ENCODE measurements at regions not wholly inside any gene's neighbourhood (a gene's known extent, or its start where the extent isn't known, plus 50 kb on each side); places are given as distances from the start of the nearest gene placed in this dataset.

DNA sequence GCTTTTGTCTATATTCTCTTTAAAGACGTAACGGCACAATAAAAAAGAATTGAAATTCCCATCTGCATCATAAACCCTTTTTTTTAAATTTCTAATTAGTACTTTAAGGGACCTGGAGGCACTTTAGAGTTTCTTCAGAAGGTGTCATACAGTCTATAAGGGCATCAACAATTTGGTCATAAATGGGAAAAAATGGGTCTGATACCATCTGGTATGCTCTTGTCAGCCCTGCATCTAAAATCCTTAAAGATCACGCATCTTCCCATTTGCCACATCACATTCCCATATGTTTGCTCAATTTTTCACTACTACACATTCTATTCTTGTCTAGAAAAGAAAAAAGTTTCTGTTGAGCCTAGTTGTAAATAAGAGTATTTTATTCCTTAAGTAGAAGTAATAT, 53.8 kb downstream of the COX7C start:
- intact Hi-C loops (cut with micrococcal nuclease) = no loop called here
- Histone ChIP-seq H3K9me1 (replicated peaks; ENCODE audit: control insufficient read depth, extremely low read depth, insufficient read depth, low read length) (no peaks in the 10 kb centered on the region), H3K27ac (ENCODE audit: insufficient read depth, low read depth, low read length) (no peak overlapping the region), H3K27me3 (ENCODE audit: control insufficient read depth in 2 of 2, insufficient read depth in 2 of 2, low read length in 2 of 2) (no peaks in the 10 kb centered on the region), H3K9ac (replicated peaks; ENCODE audit: extremely low read depth, insufficient read depth, low read length) (no peak overlapping the region), H3K4me3 (replicated peaks in 1 of 3; ENCODE audit: insufficient read depth in 1 of 3, low read depth in 1 of 3, low read length in 3 of 3) (no peak overlapping the region), H3K79me2 (ENCODE audit: control insufficient read depth, insufficient read depth, low read length) (no peaks in the 10 kb centered on the region), H3K36me3 (ENCODE audit: control insufficient read depth in 2 of 2, extremely low read depth in 1 of 2, insufficient read depth in 2 of 2, low read length in 2 of 2) (no peaks in the 10 kb centered on the region), H2AFZ (ENCODE audit: low read depth, low read length) (no peak overlapping the region), H4K20me1 (replicated peaks; ENCODE audit: control insufficient read depth, extremely low read depth, insufficient read depth, low read length) (no peaks in the 10 kb centered on the region), H3K4me2 (ENCODE audit: insufficient read depth, low read length) (no peak overlapping the region), H3K9me3 (replicated peaks; ENCODE audit: control insufficient read depth, insufficient read depth, low read length) (no peaks in the 10 kb centered on the region), H3K4me1 (ENCODE audit: control insufficient read depth, extremely low read depth, insufficient read depth, low read length) (no peaks in the 10 kb centered on the region)
- dilution Hi-C loops (cut with MboI; ENCODE audit: extremely low pct_ligation_motif_present, low sequenced_read_pairs) = no loop called here
- FAIRE-seq = no peak
- DNase-seq (ENCODE audit: low read depth, low spot score) = no peak
- TF ChIP-seq, protein P1, sequence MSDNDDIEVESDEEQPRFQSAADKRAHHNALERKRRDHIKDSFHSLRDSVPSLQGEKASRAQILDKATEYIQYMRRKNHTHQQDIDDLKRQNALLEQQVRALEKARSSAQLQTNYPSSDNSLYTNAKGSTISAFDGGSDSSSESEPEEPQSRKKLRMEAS (IDR thresholded peaks at IDR 0.05; ENCODE audit: insufficient read depth, insufficient read length) = no peak
- TF ChIP-seq POLR2A (IDR thresholded peaks at IDR 0.05; ENCODE audit: low read depth, low read length) (no peak), JUN (IDR thresholded peaks at IDR 0.05; ENCODE audit: borderline replicate concordance, insufficient read depth, insufficient read length, low read depth) (no peak), EZH2 (IDR thresholded peaks at IDR 0.05; ENCODE audit: borderline replicate concordance, low read depth, low read length, severe bottlenecking) (no peak), GATA2 (IDR thresholded peaks at IDR 0.05; ENCODE audit: insufficient read depth, insufficient read length, low read depth, low read length) (no peak), FOS (IDR thresholded peaks at IDR 0.05; ENCODE audit: borderline replicate concordance, insufficient read depth, low read length) (no peak), POLR2AphosphoS5 (IDR thresholded peaks at IDR 0.05; ENCODE audit: insufficient read depth, low read depth, low read length) (no peak), MYC (IDR thresholded peaks at IDR 0.05; ENCODE audit: low read depth, low read length) (no peak)
- CTCF ChIA-PET = no interaction called here
- POLR2A ChIA-PET = no interaction called here
- no TSS peak for BruUV-seq (replicated peaks)

DNA sequence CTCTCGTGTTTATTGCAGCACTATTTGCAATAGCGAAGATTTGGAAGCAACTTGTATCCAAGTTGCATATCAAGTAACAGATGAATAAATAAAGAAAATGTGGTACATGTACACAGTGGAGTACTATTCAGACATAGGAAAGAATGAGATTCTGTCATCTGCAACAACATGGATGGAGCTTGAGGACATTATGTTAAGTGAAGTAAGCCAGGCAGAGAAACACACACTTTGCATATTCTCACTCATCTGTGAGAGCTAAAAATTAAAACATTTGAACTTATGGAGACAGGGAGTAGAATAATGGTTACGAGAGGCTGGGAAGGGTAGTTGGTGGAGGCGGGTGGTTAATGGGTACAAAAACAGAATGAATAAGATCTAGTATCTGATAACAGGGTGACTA, 56.3 kb downstream of the COX7C start:
- Histone ChIP-seq H3K4me3 (replicated peaks in 1 of 3; ENCODE audit: insufficient read depth in 1 of 3, low read depth in 1 of 3, low read length in 3 of 3) (no peak overlapping the region), H3K9ac (replicated peaks; ENCODE audit: extremely low read depth, insufficient read depth, low read length) (no peak overlapping the region), H3K27ac (ENCODE audit: insufficient read depth, low read depth, low read length) (no peak overlapping the region), H4K20me1 (replicated peaks; ENCODE audit: control insufficient read depth, extremely low read depth, insufficient read depth, low read length) (no peaks in the 10 kb centered on the region), H3K4me2 (ENCODE audit: insufficient read depth, low read length) (no peak overlapping the region), H3K36me3 (ENCODE audit: control insufficient read depth in 2 of 2, extremely low read depth in 1 of 2, insufficient read depth in 2 of 2, low read length in 2 of 2) (no peaks in the 10 kb centered on the region), H3K9me1 (replicated peaks; ENCODE audit: control insufficient read depth, extremely low read depth, insufficient read depth, low read length) (no peaks in the 10 kb centered on the region), H3K9me3 (replicated peaks; ENCODE audit: control insufficient read depth, insufficient read depth, low read length) (no peaks in the 10 kb centered on the region), H3K27me3 (ENCODE audit: control insufficient read depth in 2 of 2, insufficient read depth in 2 of 2, low read length in 2 of 2) (no peaks in the 10 kb centered on the region), H3K4me1 (ENCODE audit: control insufficient read depth, extremely low read depth, insufficient read depth, low read length) (no peaks in the 10 kb centered on the region), H3K79me2 (ENCODE audit: control insufficient read depth, insufficient read depth, low read length) (no peaks in the 10 kb centered on the region), H2AFZ (ENCODE audit: low read depth, low read length) (no peak overlapping the region)
- TF ChIP-seq, protein P1 (IDR thresholded peaks at IDR 0.05; ENCODE audit: insufficient read depth, insufficient read length) = no peak
- TF ChIP-seq FOS (IDR thresholded peaks at IDR 0.05; ENCODE audit: borderline replicate concordance, insufficient read depth, low read length) (no peak), EZH2 (IDR thresholded peaks at IDR 0.05; ENCODE audit: borderline replicate concordance, low read depth, low read length, severe bottlenecking) (no peak), POLR2A (IDR thresholded peaks at IDR 0.05; ENCODE audit: low read depth, low read length) (no peak)
- FAIRE-seq = no peak
- dilution Hi-C loops (cut with MboI; ENCODE audit: extremely low pct_ligation_motif_present, low sequenced_read_pairs) = no loop called here
- ChIA-PET CTCF (no interaction called here), POLR2A (no interaction called here)
- intact Hi-C loops (cut with micrococcal nuclease) = no loop called here
- BruUV-seq (replicated peaks) = no TSS peak
- DNase-seq (ENCODE audit: low read depth, low spot score) = no peak
